Cardiac septum (tissue), 1 donor: ENCODE measurements at regions not wholly inside any gene's neighbourhood (a gene's known extent, or its start where the extent isn't known, plus 50 kb on each side); places are given as distances from the start of the nearest gene placed in this dataset.
"Not testable (repeated sequence)": the region's sequence is repeated elsewhere in the genome, so short reads cannot be mapped to it uniquely, and the experiment has no call there.

Source experiments
- DNase-seq: peaks from one replicate; pipeline ENCODE4 v3.0.0-alpha.2; 2020; ENCODE audit warnings: low spot score
- intact Hi-C: fragments of 100-400 bp; cut with DNase I; formaldehyde crosslinking; loops from one replicate; pipeline ENCODE4 v1.14.0; 2022
- donor health status: DM: no; HTN: no; CAD: no.

DNA sequence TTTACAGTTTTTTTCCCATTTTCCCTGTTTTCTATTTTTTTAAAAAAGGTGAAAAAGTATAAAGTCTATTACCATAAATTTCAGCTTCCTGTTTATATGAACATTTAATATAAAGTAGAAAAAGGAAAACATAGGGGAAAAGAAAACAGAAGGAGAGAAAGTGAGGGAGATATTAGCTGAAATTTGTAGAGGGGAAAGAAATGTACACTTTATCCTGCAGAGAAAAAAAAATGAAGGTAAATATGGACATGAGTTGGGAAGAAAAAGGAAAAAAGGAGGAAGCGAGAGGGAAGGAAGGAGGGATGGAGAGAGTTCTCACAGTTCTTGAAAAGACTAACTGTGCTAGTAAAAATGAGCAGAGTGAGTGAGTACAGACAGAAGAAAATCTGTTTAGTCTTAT is 91.6 kb upstream of the BTG1 start:
- intact Hi-C loops: no loop called here

GRCh38 chr12:92235703-92236472 is 90.2 kb upstream of the BTG1 start:
- intact Hi-C loops: no loop called here
- no peak for DNase-seq

More for the DNA sequence above, 91.6 kb upstream of the BTG1 start:
- DNase-seq: no peak

DNA sequence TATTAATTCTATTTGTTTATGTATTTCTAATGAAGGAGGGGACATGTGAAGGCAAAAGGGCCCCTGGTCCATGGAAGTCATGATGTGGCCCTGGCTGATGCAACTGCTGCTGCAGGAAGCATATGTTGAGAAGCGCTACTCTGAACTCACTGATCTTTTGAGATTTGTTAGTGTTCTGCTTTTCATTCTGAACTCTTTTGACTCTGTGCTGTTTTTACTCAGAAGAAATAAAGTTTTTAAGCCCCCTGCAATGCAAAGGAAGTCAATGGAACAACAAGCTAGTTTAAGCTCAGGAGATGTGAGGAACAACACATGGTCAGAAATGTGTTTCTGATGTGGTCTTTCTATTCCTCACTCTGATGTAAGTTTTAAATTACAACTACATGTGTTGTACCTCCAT is 88.9 kb upstream of the BTG1 start:
- DNase-seq: no peak
- intact Hi-C loops: no loop called here

- intact Hi-C loops: no loop called here
These were observed 87.8 kb upstream of the BTG1 start for GRCh38 chr12:92233346-92234015.

GRCh38 chr12:92232371-92232932 is 86.8 kb upstream of the BTG1 start:
- DNase-seq, intact Hi-C loops: not testable (repeated sequence)

More at GRCh38 chr12:92233346-92234015, 87.8 kb upstream of the BTG1 start:
- no peak for DNase-seq

DNA sequence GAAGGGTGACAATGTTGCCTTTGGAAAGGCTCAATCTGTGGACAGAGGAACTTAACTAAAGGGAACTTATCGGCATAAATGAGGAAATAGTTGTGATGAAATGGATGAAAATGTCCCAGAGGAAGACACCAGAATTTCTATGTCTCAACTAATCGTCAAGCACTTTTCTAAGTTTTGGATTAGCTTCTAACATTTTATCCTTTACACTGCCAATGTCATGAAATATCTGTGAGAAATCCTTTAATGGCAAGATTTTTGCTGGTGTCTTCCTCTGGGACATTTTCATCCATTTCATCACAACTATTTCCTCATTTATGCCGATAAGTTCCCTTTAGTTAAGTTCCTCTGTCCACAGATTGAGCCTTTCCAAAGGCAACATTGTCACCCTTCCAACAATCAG is 86.3 kb upstream of the BTG1 start:
- DNase-seq, intact Hi-C loops: not testable (repeated sequence)

GRCh38 chr12:92231532-92231931 is 85.9 kb upstream of the BTG1 start:
- intact Hi-C loops, DNase-seq: not testable (repeated sequence)

GRCh38 chr12:92229381-92229780 is 83.7 kb upstream of the BTG1 start:
- intact Hi-C loops: no loop called here

DNA sequence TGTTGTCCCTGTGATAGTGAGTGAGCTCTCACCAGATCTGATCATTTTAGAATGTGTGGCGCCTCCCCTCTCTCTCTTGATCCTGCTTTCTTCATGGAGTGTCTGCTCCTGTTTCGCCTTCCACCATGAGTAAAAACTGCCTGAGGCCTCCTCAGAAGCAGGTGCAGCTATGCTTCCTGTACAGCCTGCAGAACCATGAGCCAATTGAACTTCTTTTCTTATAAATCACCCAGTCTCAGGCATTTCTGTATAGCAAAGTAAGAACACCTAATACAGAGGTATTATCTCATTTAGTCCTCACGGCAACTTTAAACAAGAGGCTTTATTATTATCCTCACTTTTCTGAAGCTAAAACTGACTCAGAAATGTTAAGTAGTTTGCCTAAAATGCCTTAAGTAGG is 81.3 kb upstream of the BTG1 start:
- DNase-seq: no peak
- intact Hi-C loops: no loop called here

More at GRCh38 chr12:92229381-92229780, 83.7 kb upstream of the BTG1 start:
- no peak for DNase-seq

DNA sequence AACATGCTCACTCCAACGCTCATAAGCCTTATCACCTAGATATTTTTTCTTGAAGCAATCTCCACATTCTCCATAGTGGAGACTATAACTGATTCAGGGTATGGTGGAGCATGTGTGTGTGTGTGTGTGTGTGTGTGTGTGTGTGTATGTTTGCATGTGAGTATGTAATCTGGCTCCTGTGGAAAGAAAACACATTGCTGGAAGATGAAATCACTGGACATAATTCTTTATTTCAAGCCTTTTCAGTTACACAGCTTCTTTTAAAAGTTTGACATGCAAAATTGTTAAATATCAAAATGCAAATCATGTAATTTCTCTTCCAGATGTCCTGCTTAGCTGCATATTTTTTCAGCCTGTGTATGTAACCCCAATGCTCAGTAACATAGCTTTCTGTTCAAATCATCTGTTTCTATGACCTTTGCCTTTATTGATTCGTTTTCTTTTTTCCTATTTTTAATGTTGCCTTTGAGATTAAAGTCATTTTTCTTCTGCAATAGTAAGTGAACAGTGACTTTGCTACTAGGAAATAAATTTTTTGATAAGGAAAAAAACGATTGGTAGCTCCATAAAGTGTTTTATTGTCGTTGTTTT is 80.5 kb upstream of the BTG1 start:
- intact Hi-C loops: no loop called here
- no peak for DNase-seq

DNA sequence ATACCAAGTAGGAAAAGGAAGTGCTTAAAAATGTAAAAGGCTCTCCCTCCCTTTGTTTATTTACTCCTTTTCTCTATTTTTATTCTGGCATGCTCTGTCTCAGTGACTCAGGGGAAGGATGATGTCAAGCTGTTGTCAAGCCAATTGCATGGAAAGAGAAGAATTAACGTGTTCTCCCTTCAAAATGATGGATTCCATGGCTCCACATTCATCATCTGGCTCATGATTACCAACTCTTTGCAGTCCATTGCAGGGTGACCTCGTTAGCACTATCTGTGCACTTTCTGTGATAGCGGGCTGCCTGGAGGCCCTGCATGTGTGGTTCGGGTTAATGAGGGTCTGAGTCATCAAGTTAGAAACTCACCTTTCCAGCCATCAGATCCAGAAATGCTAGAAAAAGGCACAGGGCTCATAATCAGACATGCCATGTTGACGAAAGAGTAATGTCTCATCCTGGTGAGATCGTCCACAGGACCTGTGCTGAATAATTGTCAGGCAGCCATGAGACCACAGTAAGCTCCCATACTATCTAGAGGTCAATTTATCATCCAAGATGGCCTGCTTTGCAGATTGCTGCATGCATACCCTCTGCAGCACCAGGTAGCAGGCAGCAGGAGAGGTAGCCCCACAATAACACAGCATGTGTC is 79.2 kb upstream of the BTG1 start:
- DNase-seq: no peak
- intact Hi-C loops: no loop called here

DNA sequence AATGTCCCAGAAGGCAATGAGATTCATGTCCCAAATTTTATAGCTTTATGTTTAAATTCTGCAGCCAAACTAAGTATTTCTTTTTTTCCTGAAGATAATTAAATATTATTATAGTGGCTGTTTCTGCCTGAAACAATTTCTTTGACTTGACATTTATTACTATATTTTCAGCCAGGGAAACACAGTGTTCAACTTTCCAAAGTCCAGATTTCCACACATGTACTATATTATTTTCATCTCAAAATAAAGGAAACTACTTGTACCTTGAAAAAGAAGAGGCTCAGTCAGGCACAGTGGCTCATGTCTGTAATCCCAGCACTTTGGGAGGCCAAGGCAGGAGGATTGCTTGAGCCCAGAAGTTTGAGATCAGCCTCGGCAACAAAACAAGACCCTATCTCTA is 77.8 kb upstream of the BTG1 start:
- intact Hi-C loops: no loop called here
- no peak for DNase-seq

GRCh38 chr12:92221656-92222315 is 76.1 kb upstream of the BTG1 start:
- intact Hi-C loops: no loop called here
- no peak for DNase-seq

DNA sequence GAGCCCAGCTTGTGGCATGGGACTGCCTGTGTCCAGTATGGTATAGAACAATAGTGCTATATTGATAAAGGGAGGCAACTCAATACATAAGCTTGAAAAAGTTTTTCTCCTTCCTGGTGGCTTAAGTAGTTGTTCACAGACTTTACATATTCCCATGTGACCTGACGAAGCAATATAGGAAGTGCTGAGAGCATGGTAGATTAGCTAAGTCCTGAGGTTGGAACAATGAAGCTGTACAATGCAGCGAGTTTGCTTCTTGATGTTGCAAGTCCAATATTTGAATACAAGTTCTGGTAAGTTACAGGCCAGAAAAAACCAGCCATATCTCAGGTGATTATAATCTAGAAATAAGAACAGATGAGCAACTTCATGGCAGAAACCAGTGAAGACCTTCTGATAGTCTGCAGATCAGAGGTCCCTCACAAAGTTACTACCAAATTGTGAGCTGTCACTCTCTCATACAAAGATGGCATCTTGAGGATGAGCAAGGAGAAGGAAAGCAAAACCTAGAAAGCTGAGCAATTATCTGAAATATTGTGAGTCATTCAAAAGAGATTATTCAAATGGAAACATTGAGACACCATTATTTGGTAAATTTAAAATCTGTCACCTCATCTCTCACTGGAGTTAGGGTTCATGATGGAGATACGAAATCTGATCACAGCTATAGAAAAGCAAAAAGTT is 72.9 kb upstream of the BTG1 start:
- DNase-seq: no peak
- intact Hi-C loops: no loop called here

- DNase-seq: no peak
- intact Hi-C loops: no loop called here
These were observed 70.4 kb upstream of the BTG1 start for GRCh38 chr12:92216092-92216491.

GRCh38 chr12:92215358-92215757 is 69.7 kb upstream of the BTG1 start:
- intact Hi-C loops: no loop called here
- DNase-seq: no peak

- intact Hi-C loops: no loop called here
These were observed 67.5 kb upstream of the BTG1 start for GRCh38 chr12:92213166-92213565.

DNA sequence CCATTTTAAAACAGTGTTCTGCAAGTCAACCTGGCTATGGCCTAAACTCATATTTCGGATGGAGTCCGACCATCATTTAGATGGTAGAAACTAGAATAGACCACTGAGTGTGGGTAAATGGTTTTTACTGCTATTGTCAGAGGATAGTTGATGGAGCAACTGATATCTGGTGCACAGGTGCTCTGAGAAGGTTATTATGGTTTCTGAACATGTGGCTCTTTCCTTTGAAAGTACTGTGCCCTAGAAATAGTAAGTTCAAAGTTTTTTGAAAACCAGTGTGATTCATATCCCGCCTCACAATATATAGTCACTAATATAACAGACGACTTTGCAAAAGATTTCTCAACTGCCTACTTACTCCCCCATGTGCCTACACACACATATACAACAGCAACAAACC is 64.4 kb upstream of the BTG1 start:
- no peak for DNase-seq
- intact Hi-C loops: no loop called here

More at GRCh38 chr12:92213166-92213565, 67.5 kb upstream of the BTG1 start:
- no peak for DNase-seq

DNA sequence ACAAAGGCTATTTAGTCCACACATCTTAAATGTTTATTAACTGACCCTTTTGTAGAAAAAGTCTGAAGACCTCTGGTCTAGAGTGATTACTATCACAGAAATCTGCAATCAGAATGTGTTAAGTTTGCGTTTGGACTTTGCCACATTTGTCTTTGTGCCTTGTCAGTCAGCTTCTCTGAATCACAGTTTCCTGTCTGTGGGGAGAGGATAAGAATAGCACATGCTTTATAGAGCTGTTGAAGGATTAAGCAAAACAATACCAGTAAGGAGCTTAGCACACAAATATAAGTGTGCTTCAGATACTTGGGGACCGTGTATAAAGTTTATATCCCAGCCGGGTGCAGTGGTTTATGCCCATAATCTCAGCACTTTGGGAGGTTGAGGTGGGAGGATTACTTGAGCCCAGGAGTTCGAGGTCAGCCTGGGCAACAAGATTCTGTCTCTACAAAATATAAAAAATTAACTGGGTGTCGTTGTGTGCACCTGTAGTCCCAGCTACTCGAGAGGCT is 63.0 kb upstream of the BTG1 start:
- intact Hi-C loops: no loop called here
- no peak for DNase-seq
